Upper lobe of left lung (tissue), 6 donors: ENCODE measurements at regions not wholly inside any gene's neighbourhood (a gene's known extent, or its start where the extent isn't known, plus 50 kb on each side); places are given as distances from the start of the nearest gene placed in this dataset.

Source experiments
- ATAC-seq, 2 donors: fragments of 200-7000 bp; cut with Tn5 transposase; one replicate each; pipeline ENCODE4 v1.9.1; 2022; ENCODE audit warnings: mild to moderate bottlenecking in 2 of 2, moderate library complexity in 2 of 2; ENCODE audit not compliant: low FRiP score in 2 of 2
- DNase-seq, 2 donors: peaks; one replicate each; pipeline ENCODE4 v3.0.0-alpha.2; 2019 to 2020
- H3K27ac ChIP-seq, 4 donors: fragments of 200-600 bp; sonication (generic); one replicate each; pipeline ENCODE4 v1.5.1; 2016 to 2019
- H3K27me3 ChIP-seq, 4 donors: fragments of 200-600 bp; sonication (generic); one replicate each; pipeline ENCODE4 v1.5.1; 2017 to 2019
- H3K36me3 ChIP-seq, 4 donors: fragments of 200-600 bp; sonication (generic); one replicate each; pipeline ENCODE4 v1.5.1; 2016 to 2019
- H3K4me1 ChIP-seq, 4 donors: fragments of 200-600 bp; sonication (generic); one replicate each; pipeline ENCODE4 v1.5.1; 2018 to 2019
- H3K4me3 ChIP-seq, 4 donors: fragments of 200-600 bp; sonication (generic); one replicate each; pipeline ENCODE4 v1.5.1; 2017 to 2019; ENCODE audit warnings: mild to moderate bottlenecking in 2 of 4, moderate library complexity in 1 of 4
- H3K9me3 ChIP-seq, 4 donors: fragments of 200-600 bp; sonication (generic); one replicate each; pipeline ENCODE4 v1.5.1; 2018 to 2019
- EP300 ChIP-seq, 4 donors: sonication (generic); formaldehyde crosslinking; IDR thresholded peaks; one replicate each; pipeline ENCODE4 v1.5.1; 2017; ENCODE audit warnings: antibody characterized with exemption in 4 of 4, control low read depth in 2 of 4
- POLR2A ChIP-seq, 4 donors: fragments of 450-650 bp; IDR thresholded peaks; one replicate each; pipeline ENCODE4 v1.5.1; 2016 to 2017; ENCODE audit warnings: antibody characterized with exemption in 4 of 4, mild to moderate bottlenecking in 2 of 4
- POLR2AphosphoS5 ChIP-seq, 2 donors: sonication (generic); formaldehyde crosslinking; IDR thresholded peaks; one replicate each; pipeline ENCODE4 v1.5.1; 2017; ENCODE audit warnings: antibody characterized with exemption in 2 of 2
- WGBS, 2 donors: methylation state at CpG; one replicate each; pipeline ENCODE4 v1.1.5; 2017 to 2018; 5-methylcytosine and 5-hydroxymethylcytosine counted together
- TF ChIP-seq, protein P1 (sequence below), 6 experiments: fragments of 450-650 bp in 4 of 6; fragments of 200-600 bp in 2 of 6; sonication (generic) in 2 of 6; IDR thresholded peaks; one replicate each; pipeline ENCODE4 v1.5.1; 2016 to 2019; ENCODE audit warnings: antibody characterized with exemption in 6 of 6
- donor health status: DM: no; HTN: no; CAD: no; lungs with moderate emphysema.
- donor health status: DM: no; HTN: yes; CAD: no; lungs with severe emphysema.

DNA sequence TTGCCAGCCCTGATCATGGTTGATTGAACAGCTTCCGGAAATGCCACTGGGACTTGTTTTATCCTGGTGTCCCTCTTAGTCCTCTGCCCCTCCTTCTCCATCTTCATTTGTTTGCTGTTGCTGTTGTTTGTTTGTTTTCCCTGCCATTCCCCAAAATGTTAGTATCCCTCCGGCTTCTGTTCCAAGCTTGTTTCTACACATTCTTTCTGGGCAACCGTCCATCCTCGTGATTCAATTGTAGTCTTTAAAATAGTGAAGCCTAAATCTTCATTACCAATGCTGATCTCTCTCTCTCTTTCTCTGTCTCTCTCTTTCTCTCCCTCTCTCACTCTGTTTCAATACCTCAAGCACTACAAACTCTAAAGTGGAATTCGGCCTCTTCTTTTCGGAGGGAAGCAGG is 649.3 kb upstream of the ARGLU1 start:
- no peaks in the 10 kb centered on the region for H3K4me1 ChIP-seq
- TF ChIP-seq EP300 (IDR thresholded peaks at IDR 0.05) (no peak), POLR2AphosphoS5 (IDR thresholded peaks at IDR 0.05) (no peak), POLR2A (IDR thresholded peaks at IDR 0.05) (no peak)
- DNase-seq (no peak), ATAC-seq (no peak)
- no peaks in the 10 kb centered on the region for H3K36me3 ChIP-seq
- no peaks in the 10 kb centered on the region for H3K27me3 ChIP-seq
- no peaks in the 10 kb centered on the region for H3K9me3 ChIP-seq
- 63 to 70% methylated on average over 6 of the region's 6 CpGs for WGBS, 2 donors
- H3K27ac ChIP-seq, result no peak overlapping the region
- H3K4me3 ChIP-seq, result no peak overlapping the region

DNA sequence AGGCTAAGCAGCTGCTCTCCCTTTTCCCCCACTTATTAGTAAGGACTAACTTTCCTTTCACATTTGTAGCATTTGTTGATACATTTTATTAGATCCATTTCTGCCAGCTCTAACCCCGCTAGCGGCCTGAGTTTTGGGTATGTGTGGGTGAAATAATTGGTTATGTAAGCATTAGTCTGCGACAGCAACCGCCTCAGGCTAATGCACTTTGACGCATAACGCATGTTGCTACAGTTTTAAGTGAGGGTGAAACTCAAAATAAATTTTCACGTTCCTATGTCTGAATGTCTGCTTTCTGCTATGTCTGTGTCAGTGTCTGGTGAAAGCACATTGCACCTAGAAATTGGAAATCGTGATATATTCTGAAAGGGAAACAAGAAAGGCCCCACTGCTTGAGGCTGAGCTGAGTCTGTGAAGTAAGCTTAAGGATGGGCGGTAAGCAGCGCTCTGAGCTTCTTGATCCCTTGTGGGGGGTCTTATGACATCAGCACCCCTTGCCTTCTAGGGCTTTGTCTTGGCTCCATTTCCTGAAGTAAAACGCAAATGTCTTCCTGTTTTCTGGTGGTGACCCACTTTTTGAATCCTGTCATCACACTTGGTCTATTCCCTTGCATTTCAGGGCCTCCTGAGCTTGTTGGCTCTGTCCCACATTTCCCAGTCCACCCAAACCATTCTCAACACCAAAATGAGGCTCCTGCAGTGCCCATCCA is 648.3 kb upstream of the ARGLU1 start:
- Histone ChIP-seq H3K36me3 (no peaks in the 10 kb centered on the region), H3K27me3 (no peaks in the 10 kb centered on the region), H3K9me3 (no peaks in the 10 kb centered on the region), H3K4me1 (peaks cover 0 to 2% (median 0%) of the 10 kb centered on the region in 4 donors), H3K27ac (no peak overlapping the region), H3K4me3 (no peak overlapping the region)
- WGBS, 2 donors, result 87 to 88% methylated on average over 11 of the region's 11 CpGs
- ATAC-seq (no peak), DNase-seq (no peak)
- no peak for TF ChIP-seq POLR2A (IDR thresholded peaks at IDR 0.05)
- TF ChIP-seq EP300 (IDR thresholded peaks at IDR 0.05), result no peak

DNA sequence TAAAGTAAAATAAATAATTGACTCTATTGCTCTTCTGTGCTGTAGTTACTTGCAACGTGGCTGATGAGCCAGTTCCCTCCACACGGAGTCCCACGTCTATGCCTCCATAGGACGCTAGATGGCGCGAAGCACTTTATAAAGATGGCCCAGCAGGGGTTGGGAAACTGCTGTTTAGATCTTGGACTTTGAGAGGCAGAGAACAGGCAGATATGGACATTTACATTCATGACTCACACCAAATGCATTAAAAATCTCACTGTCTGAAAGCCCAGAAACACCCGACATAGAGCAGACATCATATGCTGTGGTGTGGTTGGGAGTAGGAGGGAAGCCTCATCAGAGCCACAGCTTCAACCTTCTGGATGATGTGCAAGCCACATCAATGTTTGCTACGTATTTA is 643.1 kb upstream of the ARGLU1 start:
- Histone ChIP-seq H3K4me1 (peaks cover 0 to 22% (median 6%) of the 10 kb centered on the region in 4 donors), H3K4me3 (peak overlapping the region in 1 of 4 donors; percentile 27), H3K27me3 (no peaks in the 10 kb centered on the region), H3K27ac (no peak overlapping the region), H3K9me3 (no peaks in the 10 kb centered on the region), H3K36me3 (no peaks in the 10 kb centered on the region)
- DNase-seq, result peak in 1 of 2 donors; percentile 66
- ATAC-seq, result peak; percentile 85 to 94
- TF ChIP-seq, protein P1, sequence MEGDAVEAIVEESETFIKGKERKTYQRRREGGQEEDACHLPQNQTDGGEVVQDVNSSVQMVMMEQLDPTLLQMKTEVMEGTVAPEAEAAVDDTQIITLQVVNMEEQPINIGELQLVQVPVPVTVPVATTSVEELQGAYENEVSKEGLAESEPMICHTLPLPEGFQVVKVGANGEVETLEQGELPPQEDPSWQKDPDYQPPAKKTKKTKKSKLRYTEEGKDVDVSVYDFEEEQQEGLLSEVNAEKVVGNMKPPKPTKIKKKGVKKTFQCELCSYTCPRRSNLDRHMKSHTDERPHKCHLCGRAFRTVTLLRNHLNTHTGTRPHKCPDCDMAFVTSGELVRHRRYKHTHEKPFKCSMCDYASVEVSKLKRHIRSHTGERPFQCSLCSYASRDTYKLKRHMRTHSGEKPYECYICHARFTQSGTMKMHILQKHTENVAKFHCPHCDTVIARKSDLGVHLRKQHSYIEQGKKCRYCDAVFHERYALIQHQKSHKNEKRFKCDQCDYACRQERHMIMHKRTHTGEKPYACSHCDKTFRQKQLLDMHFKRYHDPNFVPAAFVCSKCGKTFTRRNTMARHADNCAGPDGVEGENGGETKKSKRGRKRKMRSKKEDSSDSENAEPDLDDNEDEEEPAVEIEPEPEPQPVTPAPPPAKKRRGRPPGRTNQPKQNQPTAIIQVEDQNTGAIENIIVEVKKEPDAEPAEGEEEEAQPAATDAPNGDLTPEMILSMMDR (IDR thresholded peaks at IDR 0.05), result peak; percentile 64 to 86 (median 74)
- no peak for TF ChIP-seq POLR2A (IDR thresholded peaks at IDR 0.05)
- WGBS, 2 donors, result 9 to 11% methylated on average over 8 of the region's 8 CpGs

DNA sequence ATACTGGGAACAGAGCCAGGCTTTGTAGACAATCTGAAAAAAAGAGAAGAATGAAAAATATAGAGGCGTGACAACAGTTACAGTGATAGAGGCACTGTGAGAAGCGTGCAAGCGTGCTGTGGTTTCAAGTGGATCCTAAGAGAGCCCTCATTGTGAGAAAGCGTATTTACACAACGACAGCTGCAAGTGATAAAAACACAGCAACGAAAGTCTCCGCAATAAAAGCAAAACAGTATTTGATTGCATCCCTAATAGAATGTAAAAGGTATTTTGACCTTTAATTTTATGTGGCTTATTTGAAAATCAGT is 642.7 kb upstream of the ARGLU1 start:
- H3K4me1 ChIP-seq, result peaks cover 0 to 22% (median 6%) of the 10 kb centered on the region in 4 donors
- no peaks in the 10 kb centered on the region for H3K27me3 ChIP-seq
- DNase-seq (no peak), ATAC-seq (peak in 1 of 2 donors; percentile 40)
- WGBS, 2 donors, result 26 to 36% methylated on average over 7 of the region's 7 CpGs
- H3K36me3 ChIP-seq, result no peaks in the 10 kb centered on the region
- H3K4me3 ChIP-seq, result peak overlapping the region in 1 of 4 donors; percentile 27
- no peaks in the 10 kb centered on the region for H3K9me3 ChIP-seq
- no peak overlapping the region for H3K27ac ChIP-seq
- no peak for TF ChIP-seq POLR2AphosphoS5 (IDR thresholded peaks at IDR 0.05)
- TF ChIP-seq, protein P1 (IDR thresholded peaks at IDR 0.05), result no peak
- TF ChIP-seq POLR2A (IDR thresholded peaks at IDR 0.05), result no peak
- TF ChIP-seq EP300 (IDR thresholded peaks at IDR 0.05), result no peak

DNA sequence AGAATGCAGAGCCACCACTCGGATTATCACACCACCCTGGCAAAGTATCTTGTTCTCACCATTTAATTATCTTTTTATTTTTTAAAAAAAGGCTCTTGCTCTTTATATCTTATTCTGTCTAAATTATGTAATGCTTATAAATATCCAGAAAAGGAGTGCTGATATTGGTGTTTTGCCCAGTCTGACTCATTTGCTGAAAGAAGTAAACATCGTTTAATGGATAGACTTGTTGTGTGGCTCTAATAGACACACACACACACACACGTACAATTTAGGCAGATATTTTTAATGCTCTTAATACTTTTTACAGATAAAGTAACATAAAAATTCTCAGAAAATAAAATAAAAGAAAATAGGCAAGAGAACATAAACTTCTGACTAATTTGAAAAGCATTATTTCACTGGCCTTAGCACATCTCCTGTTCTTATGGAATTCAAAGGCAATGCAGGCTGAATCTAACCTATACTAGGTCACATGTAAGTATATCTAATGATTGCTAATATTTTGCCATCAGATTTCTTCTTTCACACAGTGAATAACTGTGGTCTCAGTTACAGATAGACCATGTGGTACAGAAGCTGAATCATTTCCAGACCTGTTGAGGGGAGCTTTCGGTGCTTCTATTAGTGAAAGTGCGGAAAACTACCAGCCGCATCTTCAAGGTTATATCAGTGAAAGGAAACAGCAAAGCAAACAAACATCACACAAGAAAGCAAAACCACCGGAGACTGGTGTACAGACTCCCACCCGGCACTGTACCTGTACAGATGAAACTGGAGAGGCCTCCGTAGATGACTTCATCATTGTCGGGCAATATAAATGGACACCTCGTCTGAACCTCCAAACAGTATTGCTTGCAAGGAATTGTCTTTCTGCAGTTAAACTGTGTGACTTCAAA is 642.1 kb upstream of the ARGLU1 start:
- ATAC-seq, result peak in 1 of 2 donors; percentile 11
- 48 to 53% methylated on average over 11 of the region's 11 CpGs for WGBS, 2 donors
- no peaks in the 10 kb centered on the region for H3K9me3 ChIP-seq
- H3K4me3 ChIP-seq, result peak overlapping the region in 1 of 4 donors; percentile 27
- DNase-seq, result no peak
- no peak overlapping the region for H3K27ac ChIP-seq
- H3K36me3 ChIP-seq, result no peaks in the 10 kb centered on the region
- H3K27me3 ChIP-seq, result no peaks in the 10 kb centered on the region
- TF ChIP-seq EP300 (IDR thresholded peaks at IDR 0.05), result no peak
- no peak for TF ChIP-seq POLR2A (IDR thresholded peaks at IDR 0.05)
- no peak for TF ChIP-seq POLR2AphosphoS5 (IDR thresholded peaks at IDR 0.05)
- TF ChIP-seq, protein P1 (IDR thresholded peaks at IDR 0.05), result no peak
- peaks cover 0 to 22% (median 7%) of the 10 kb centered on the region in 4 donors for H3K4me1 ChIP-seq
